Panc1 (cell line): ENCODE measurements at regions not wholly inside any gene's neighbourhood (a gene's known extent, or its start where the extent isn't known, plus 50 kb on each side); places are given as distances from the start of the nearest gene placed in this dataset.

Experiments used
- CTCF ChIP-seq: fragments of 450-650 bp; IDR thresholded peaks from 2 replicates; pipeline ENCODE4 v1.5.1; 2017; ENCODE audit warnings: mild to moderate bottlenecking
- POLR2AphosphoS5 ChIP-seq: IDR thresholded peaks from 2 replicates; pipeline ENCODE4 v1.6.1; 2012; ENCODE audit warnings: mild to moderate bottlenecking, low read depth, low read length, moderate library complexity
- REST ChIP-seq, 2 experiments: IDR thresholded peaks; 2 replicates each; pipeline ENCODE4 v1.6.1; 2011 to 2012; ENCODE audit warnings: low read depth in 2 of 2, control low read depth in 1 of 2, low read length in 1 of 2, mild to moderate bottlenecking in 1 of 2, moderate library complexity in 1 of 2; ENCODE audit not compliant: insufficient read depth in 1 of 2
- SIN3A ChIP-seq: IDR thresholded peaks from 2 replicates; pipeline ENCODE4 v1.6.1; 2012; ENCODE audit warnings: low read depth, mild to moderate bottlenecking, low read length, moderate library complexity, borderline replicate concordance; ENCODE audit not compliant: insufficient read depth

- no peak for TF ChIP-seq CTCF
- no peak for TF ChIP-seq POLR2AphosphoS5
- no peak for TF ChIP-seq SIN3A
- no peak for TF ChIP-seq REST (IDR thresholded peaks at IDR 0.05; ENCODE audit: insufficient read depth in 1 of 2, low read depth in 2 of 2, low read length in 1 of 2)
Observed at GRCh38 chr3:181470349-181470748, 241.4 kb upstream of the SOX2 start.
